K562 (cell line): ENCODE measurements at regions not wholly inside any gene's neighbourhood (a gene's known extent, or its start where the extent isn't known, plus 50 kb on each side); places are given as distances from the start of the nearest gene placed in this dataset.

ENCODE experiments used
- ATAC-seq: fragments of 200-7000 bp; cut with Tn5 transposase; 3 replicates; pipeline ENCODE4 v1.9.1; 2020; ENCODE audit warnings: moderate library complexity
- BruUV-seq: library from RNA; stranded (reverse); fragments of 400-500 nt; replicated peaks from 2 replicates; lab custom pipeline; 2021; lab: Mats Ljungman, UMichigan
- CTCF ChIA-PET: fragments of 300-600 bp; formaldehyde crosslinking; extraction: SDS; loops from one replicate; lab custom pipeline; 2021; ENCODE audit warnings: low intra/inter-chr PET ratio; lab: Yijun Ruan, JAX
- POLR2A ChIA-PET: fragments of 300-600, 350-650 bp; sonication (Branson Sonifier 250); formaldehyde crosslinking; extraction: SDS; loops from one replicate; lab custom pipeline; 2021; ENCODE audit warnings: antibody characterized with exemption, inconsistent platforms; lab: Yijun Ruan, JAX
- DNase-seq, 4 experiments: peaks; one replicate each; pipeline versions ENCODE4 v3.0.0 to v3.0.0-alpha.2; 2011 to 2018; ENCODE audit warnings: low spot score in 3 of 4, mixed read lengths in 3 of 4; ENCODE audit errors: extremely low read depth in 1 of 4
- FAIRE-seq: peaks from 2 replicates; lab custom pipeline; 2011; peaks lifted over from hg19 to GRCh38; lab: Jason Lieb, UNC
- H2AFZ ChIP-seq: 2 replicates; pipeline ENCODE4 v1.6.0; 2011; ENCODE audit warnings: low read depth, low read length, control low read depth, inconsistent platforms
- H3K27ac ChIP-seq: fragments of 200-600 bp; 3 replicates; pipeline ENCODE4 v1.8.0; 2011; ENCODE audit warnings: low read depth, mild to moderate bottlenecking, control low read depth, inconsistent platforms, low read length, moderate library complexity, mixed read lengths; ENCODE audit errors: extremely low read depth
- H3K27me3 ChIP-seq, 2 experiments: fragments of 300-600 bp in 1 of 2; 2 replicates in 1 of 2; 3 replicates in 1 of 2; pipeline versions ENCODE4 v1.6.0 to v1.8.0; 2011; ENCODE audit warnings: inconsistent platforms in 2 of 2, low read length in 2 of 2, mild to moderate bottlenecking in 1 of 2, mixed read lengths in 1 of 2, moderate library complexity in 1 of 2; ENCODE audit not compliant: control insufficient read depth in 2 of 2, insufficient read depth in 2 of 2
- H3K36me3 ChIP-seq: fragments of 300-600 bp; 3 replicates; pipeline ENCODE4 v1.8.0; 2011; ENCODE audit warnings: mild to moderate bottlenecking, low read length, inconsistent platforms; ENCODE audit not compliant: control insufficient read depth, insufficient read depth
- H3K4me1 ChIP-seq, 2 experiments: fragments of 200-600 bp in 1 of 2; replicated peaks in 1 of 2; 2 replicates in 1 of 2; 3 replicates in 1 of 2; pipeline versions ENCODE4 v1.5.1 to v1.8.0; 2011; ENCODE audit warnings: inconsistent platforms in 2 of 2, low read length in 2 of 2, mild to moderate bottlenecking in 1 of 2, mixed read lengths in 1 of 2, moderate library complexity in 1 of 2; ENCODE audit not compliant: control insufficient read depth in 2 of 2, insufficient read depth in 2 of 2
- H3K4me2 ChIP-seq: 2 replicates; pipeline ENCODE4 v1.6.1; 2011; ENCODE audit warnings: low read length, control low read depth, inconsistent platforms, mixed read lengths; ENCODE audit not compliant: insufficient read depth
- H3K4me3 ChIP-seq: fragments of 200-600 bp; sonication (generic), shearing (Covaris generic); 2 replicates; pipeline ENCODE4 v1.5.1; 2016; ENCODE audit warnings: control low read depth, inconsistent platforms
- H3K79me2 ChIP-seq: fragments of 200-600 bp; 3 replicates; pipeline ENCODE4 v1.8.0; 2011; ENCODE audit warnings: low read length, inconsistent platforms; ENCODE audit not compliant: control insufficient read depth, insufficient read depth
- H3K9ac ChIP-seq, 2 experiments: 2 replicates each; pipeline versions ENCODE4 v1.6.0 to v1.6.1; 2011; ENCODE audit warnings: low read depth in 2 of 2, low read length in 2 of 2, control low read depth in 1 of 2, inconsistent platforms in 1 of 2, mild to moderate bottlenecking in 1 of 2, mixed read lengths in 1 of 2; ENCODE audit not compliant: insufficient read depth in 1 of 2
- H3K9me1 ChIP-seq: one replicate; pipeline ENCODE4 v1.6.0; 2011; ENCODE audit warnings: inconsistent platforms, mild to moderate bottlenecking, low read length, moderate library complexity; ENCODE audit not compliant: control insufficient read depth, insufficient read depth
- H3K9me3 ChIP-seq: replicated peaks from 2 replicates; pipeline ENCODE4 v1.5.1; 2011; ENCODE audit warnings: low read depth, low read length, inconsistent platforms; ENCODE audit not compliant: control insufficient read depth, insufficient read depth
- H4K20me1 ChIP-seq: replicated peaks from 2 replicates; pipeline ENCODE4 v1.6.1; 2011; ENCODE audit warnings: low read length, inconsistent platforms, mixed read lengths; ENCODE audit not compliant: control insufficient read depth, insufficient read depth
- CEBPG ChIP-seq, 3 experiments: fragments of 200-800 bp in 1 of 3; sonication (Bioruptor generic) in 1 of 3; sonication (generic) in 1 of 3; formaldehyde crosslinking in 1 of 3; IDR thresholded peaks in 2 of 3; conservative IDR thresholded peaks in 1 of 3; 2 replicates each; pipeline versions ENCODE4 v1.6.1 to v1.8.0; 2016 to 2022; ENCODE audit warnings: missing compliant biosample characterization in 2 of 3, missing genetic modification characterization in 2 of 3, mild to moderate bottlenecking in 1 of 3, missing genetic modification reagents in 1 of 3
- FOXK1 ChIP-seq: sonication (generic); formaldehyde crosslinking; IDR thresholded peaks from 2 replicates; pipeline ENCODE4 v1.8.0; 2022; ENCODE audit warnings: missing genetic modification reagents, mild to moderate bottlenecking, borderline replicate concordance
- HNRNPK ChIP-seq: fragments of 200-400 bp; formaldehyde crosslinking; IDR thresholded peaks from one replicate; pipeline ENCODE4 v1.6.1; 2018; ENCODE audit warnings: mild to moderate bottlenecking, low read depth, low read length; ENCODE audit not compliant: poor library complexity, severe bottlenecking
- MYC ChIP-seq, 2 experiments: fragments of 250-450 bp in 1 of 2; sonication (Bioruptor Pico) in 1 of 2; IDR thresholded peaks; 2 replicates each; pipeline versions ENCODE4 v1.5.1 to v1.6.1; 2012 to 2021; ENCODE audit warnings: low read depth in 2 of 2, borderline replicate concordance in 1 of 2, improper control_type of control experiment in 1 of 2, low read length in 1 of 2, mild to moderate bottlenecking in 1 of 2, moderate library complexity in 1 of 2
- SAP30 ChIP-seq: fragments of 200-600 bp; sonication (generic); IDR thresholded peaks from 2 replicates; pipeline ENCODE4 v1.6.1; 2012; ENCODE audit warnings: borderline replicate concordance, low read depth, mild to moderate bottlenecking, moderate library complexity, low read length, control low read depth, inconsistent platforms; ENCODE audit not compliant: insufficient read depth, poor library complexity, severe bottlenecking
- ZEB2 ChIP-seq: fragments of 450-650 bp; IDR thresholded peaks from 2 replicates; pipeline ENCODE4 v1.6.1; 2016
- ZNF23 ChIP-seq: fragments of 250-450 bp; sonication (Bioruptor Pico); IDR thresholded peaks from 2 replicates; pipeline ENCODE4 v1.4.0; 2020; ENCODE audit warnings: mild to moderate bottlenecking
- WGBS: fragments of 100-300 bp; shearing (Covaris generic); methylation state at CpG from one replicate; pipeline ENCODE4 v1.1.6; 2016; ENCODE audit warnings: low coverage, mixed read lengths; ENCODE audit not compliant: insufficient coverage; ENCODE audit errors: missing lambda C conversion rate; 5-methylcytosine and 5-hydroxymethylcytosine counted together
- in situ Hi-C: fragments of 300-500 bp; cut with MboI; formaldehyde crosslinking; loops from 4 replicates; pipeline ENCODE4 v1.15.0; 2018; ENCODE audit warnings: inconsistent platforms, mixed read lengths
- intact Hi-C: fragments of 100-400 bp; cut with micrococcal nuclease; formaldehyde crosslinking; loops from 2 replicates; pipeline ENCODE4 v1.14.2; 2022

- no peaks in the 10 kb centered on the region for H3K79me2 ChIP-seq
- whole genome bisulfite sequencing: 2% methylated on average over 3 of the region's 3 CpGs
- no peak overlapping the region for H3K4me3 ChIP-seq
- no peak overlapping the region for H3K4me2 ChIP-seq
- no peaks in the 10 kb centered on the region for H3K9me3 ChIP-seq
- POLR2A ChIA-PET: no interaction called here
- no TSS peak for BruUV-seq
- H3K9ac ChIP-seq: no peak overlapping the region
- H3K27me3 ChIP-seq: no peaks in the 10 kb centered on the region
- DNase-seq (no peak), ATAC-seq (no peak), FAIRE-seq (no peak)
- in situ Hi-C loops (no loop called here), intact Hi-C loops (no loop called here)
- TF ChIP-seq MYC (IDR thresholded peaks at IDR 0.05; ENCODE audit: low read depth, low read length) (no peak), MYC (CRISPR knock-in tag; IDR thresholded peaks at IDR 0.05; ENCODE audit: borderline replicate concordance, low read depth) (no peak), HNRNPK (no peak), ZNF23 (CRISPR knock-in tag) (no peak), ZEB2 (no peak), SAP30 (no peak), CEBPG (CRISPR knock-in tag; IDR thresholded peaks at IDR 0.05) (no peak), CEBPG (tag; conservative IDR thresholded peaks at IDR 0.05 in 1 of 2, IDR thresholded peaks at IDR 0.05 in 1 of 2) (no peak), FOXK1 (CRISPR knock-in tag) (no peak)
- H3K9me1 ChIP-seq: no peaks in the 10 kb centered on the region
- H3K36me3 ChIP-seq: no peaks in the 10 kb centered on the region
- H3K27ac ChIP-seq: no peak overlapping the region
- H3K4me1 ChIP-seq: no peaks in the 10 kb centered on the region
- H4K20me1 ChIP-seq: no peaks in the 10 kb centered on the region
- CTCF ChIA-PET: no interaction called here
- no peak overlapping the region for H2AFZ ChIP-seq
Measured at GRCh38 chr12:127558361-127558760, 708.6 kb upstream of the TMEM132C start.
